Fibroblast of villous mesenchyme (primary cell): ENCODE measurements at regions not wholly inside any gene's neighbourhood (a gene's known extent, or its start where the extent isn't known, plus 50 kb on each side); places are given as distances from the start of the nearest gene placed in this dataset.
A peak's percentile ranks its signal among the peaks of the same experiment; 100 is the strongest.

Experiments
- DNase-seq: peaks from one replicate; pipeline ENCODE4 v3.0.0-alpha.2; 2010; ENCODE audit warnings: low read depth
- H3K4me3 ChIP-seq: 2 replicates; pipeline ENCODE4 v1.5.1; 2011; ENCODE audit warnings: low read depth, mild to moderate bottlenecking, low read length
- TF ChIP-seq, protein P1 (sequence below): IDR thresholded peaks from 2 replicates; pipeline ENCODE4 v1.5.1; 2012; ENCODE audit warnings: low read depth, mild to moderate bottlenecking, low read length; ENCODE audit not compliant: insufficient read depth

DNA sequence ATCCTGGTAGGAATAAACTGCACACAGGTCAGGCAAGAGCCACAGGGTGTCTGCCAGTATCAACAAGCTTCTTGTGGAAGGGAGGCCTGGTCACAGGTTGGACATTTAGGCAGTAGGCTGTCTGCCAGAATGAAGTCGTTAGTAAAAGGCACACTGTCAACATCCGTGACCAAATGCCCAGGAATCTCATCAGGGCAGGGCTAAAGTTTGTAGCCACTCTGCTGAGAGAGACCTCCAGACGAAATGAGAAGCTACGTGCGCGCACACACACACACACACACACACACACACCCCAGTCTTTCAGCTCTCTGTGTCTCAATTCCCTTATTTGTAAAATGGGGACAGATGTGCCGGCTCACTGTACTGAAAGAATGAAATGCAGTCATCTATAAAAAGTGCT lies 408.7 kb upstream of the ZFP42 start:
- no peak overlapping the region for H3K4me3 ChIP-seq
- TF ChIP-seq, protein P1, sequence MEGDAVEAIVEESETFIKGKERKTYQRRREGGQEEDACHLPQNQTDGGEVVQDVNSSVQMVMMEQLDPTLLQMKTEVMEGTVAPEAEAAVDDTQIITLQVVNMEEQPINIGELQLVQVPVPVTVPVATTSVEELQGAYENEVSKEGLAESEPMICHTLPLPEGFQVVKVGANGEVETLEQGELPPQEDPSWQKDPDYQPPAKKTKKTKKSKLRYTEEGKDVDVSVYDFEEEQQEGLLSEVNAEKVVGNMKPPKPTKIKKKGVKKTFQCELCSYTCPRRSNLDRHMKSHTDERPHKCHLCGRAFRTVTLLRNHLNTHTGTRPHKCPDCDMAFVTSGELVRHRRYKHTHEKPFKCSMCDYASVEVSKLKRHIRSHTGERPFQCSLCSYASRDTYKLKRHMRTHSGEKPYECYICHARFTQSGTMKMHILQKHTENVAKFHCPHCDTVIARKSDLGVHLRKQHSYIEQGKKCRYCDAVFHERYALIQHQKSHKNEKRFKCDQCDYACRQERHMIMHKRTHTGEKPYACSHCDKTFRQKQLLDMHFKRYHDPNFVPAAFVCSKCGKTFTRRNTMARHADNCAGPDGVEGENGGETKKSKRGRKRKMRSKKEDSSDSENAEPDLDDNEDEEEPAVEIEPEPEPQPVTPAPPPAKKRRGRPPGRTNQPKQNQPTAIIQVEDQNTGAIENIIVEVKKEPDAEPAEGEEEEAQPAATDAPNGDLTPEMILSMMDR, result no peak
- no peak for DNase-seq

DNA sequence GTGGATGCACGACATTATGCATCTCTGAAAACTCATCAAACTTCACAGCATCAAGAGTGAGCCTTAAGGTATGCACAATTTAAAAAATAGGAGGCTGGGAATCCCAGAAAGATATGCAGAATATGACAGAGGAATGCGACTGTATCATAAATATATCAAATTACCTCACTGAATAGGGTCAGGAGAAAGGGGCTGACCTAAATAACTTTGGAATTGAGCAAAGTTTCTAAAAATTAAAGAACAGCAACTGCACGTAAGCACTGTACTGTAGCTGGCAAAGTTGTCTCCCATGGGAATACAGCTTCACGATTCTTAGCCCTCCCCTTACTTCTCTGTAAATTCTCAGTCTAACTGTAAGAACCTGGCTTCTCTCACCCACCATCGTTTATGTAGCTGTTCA lies 397.4 kb upstream of the ZFP42 start:
- TF ChIP-seq, protein P1, result no peak
- no peak overlapping the region for H3K4me3 ChIP-seq
- peak; percentile 28 for DNase-seq

DNA sequence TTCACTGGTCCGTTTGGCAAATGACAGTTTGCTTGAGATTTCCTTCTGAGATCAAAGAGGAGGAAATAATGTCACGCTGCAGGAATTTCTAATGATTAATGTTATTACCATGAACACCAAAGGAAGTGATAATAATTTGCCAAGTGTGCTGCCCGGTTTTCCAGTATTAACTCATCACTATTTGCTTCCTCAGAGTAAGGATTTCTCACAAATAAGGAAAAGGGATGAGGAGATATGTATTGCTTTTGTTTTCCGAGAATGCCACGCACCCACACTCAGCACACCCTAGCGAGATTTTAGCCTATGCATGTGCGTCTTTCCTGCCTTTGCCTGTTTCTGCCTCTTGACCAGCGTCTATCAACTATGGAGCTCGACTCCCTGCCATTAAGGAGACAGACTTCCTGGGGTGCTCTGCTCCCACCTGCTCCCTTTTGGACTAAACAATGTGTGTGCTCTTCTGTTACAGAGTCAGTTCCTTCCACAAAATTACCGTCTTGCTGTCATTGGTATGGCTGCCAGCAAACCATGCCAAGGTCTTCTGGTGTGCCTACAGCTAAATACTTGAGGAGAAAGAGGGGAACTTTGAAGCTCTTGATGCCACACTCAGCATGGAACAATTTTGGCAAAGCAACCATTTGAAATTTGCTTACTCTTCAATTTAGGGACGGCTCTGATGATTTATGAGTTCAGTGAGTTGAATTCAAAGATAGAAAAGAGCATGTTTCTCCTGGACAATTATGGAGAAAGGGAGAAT lies 393.1 kb upstream of the ZFP42 start:
- TF ChIP-seq, protein P1, result no peak
- DNase-seq, result peak; percentile 15
- H3K4me3 ChIP-seq, result no peak overlapping the region

- H3K4me3 ChIP-seq, result no peak overlapping the region
- peak; percentile 90 for DNase-seq
These were observed 392.2 kb upstream of the ZFP42 start for GRCh38 chr4:187603093-187604025.

GRCh38 chr4:187604984-187605383 lies 390.6 kb upstream of the ZFP42 start:
- no peak for DNase-seq
- no peak overlapping the region for H3K4me3 ChIP-seq
- TF ChIP-seq, protein P1, result no peak

More at GRCh38 chr4:187603093-187604025, 392.2 kb upstream of the ZFP42 start:
- TF ChIP-seq, protein P1, result no peak

GRCh38 chr4:187606581-187606980 lies 389.0 kb upstream of the ZFP42 start:
- peak; percentile 58 for DNase-seq
- TF ChIP-seq, protein P1, result peak; percentile 90
- no peak overlapping the region for H3K4me3 ChIP-seq
